HUES6 (cell line): ENCODE measurements at regions not wholly inside any gene's neighbourhood (a gene's known extent, or its start where the extent isn't known, plus 50 kb on each side); places are given as distances from the start of the nearest gene placed in this dataset.
"Not testable (repeated sequence)": the region's sequence is repeated elsewhere in the genome, so short reads cannot be mapped to it uniquely, and the experiment has no call there.

Experiments
- H3K27ac ChIP-seq: 2 replicates; pipeline ENCODE4 v1.7.0; 2013; ENCODE audit warnings: low read depth, mild to moderate bottlenecking, low read length, inconsistent platforms
- H3K27me3 ChIP-seq: 2 replicates; pipeline ENCODE4 v1.6.1; 2013; ENCODE audit warnings: low read length; ENCODE audit not compliant: control insufficient read depth, insufficient read depth
- H3K36me3 ChIP-seq: 2 replicates; pipeline ENCODE4 v1.6.1; 2013; ENCODE audit warnings: low read length; ENCODE audit not compliant: control insufficient read depth, insufficient read depth
- H3K4me1 ChIP-seq: 2 replicates; pipeline ENCODE4 v1.6.1; 2013; ENCODE audit warnings: low read length; ENCODE audit not compliant: control insufficient read depth, insufficient read depth
- H3K4me3 ChIP-seq: 2 replicates; pipeline ENCODE4 v1.5.1; 2013; ENCODE audit warnings: low read depth, low read length
- H3K9ac ChIP-seq: one replicate; pipeline ENCODE4 v1.6.1; 2013; ENCODE audit warnings: mild to moderate bottlenecking, low read length
- H3K9me3 ChIP-seq: 2 replicates; pipeline ENCODE4 v1.6.1; 2013; ENCODE audit warnings: low read depth, low read length; ENCODE audit not compliant: control insufficient read depth, insufficient read depth

- Histone ChIP-seq H3K27ac (no peak overlapping the region), H3K36me3 (no peaks in the 10 kb centered on the region), H3K4me3 (no peak overlapping the region), H3K9me3 (peaks cover 10% of the 10 kb centered on the region; the same call in 1 of the 2 replicates), H3K4me1 (no peaks in the 10 kb centered on the region), H3K9ac (no peak overlapping the region), H3K27me3 (no peaks in the 10 kb centered on the region)
These were observed 414.9 kb downstream of the KCNJ2 start for GRCh38 chr17:70584255-70584654.

- H3K27me3 ChIP-seq, result no peaks in the 10 kb centered on the region
- no peak overlapping the region for H3K9ac ChIP-seq
- H3K36me3 ChIP-seq, result no peaks in the 10 kb centered on the region
- no peak overlapping the region for H3K4me3 ChIP-seq
- no peaks in the 10 kb centered on the region for H3K4me1 ChIP-seq
- peaks cover 10% of the 10 kb centered on the region; the same call in 1 of the 2 replicates for H3K9me3 ChIP-seq
- H3K27ac ChIP-seq, result no peak overlapping the region
These were observed 418.7 kb downstream of the KCNJ2 start for GRCh38 chr17:70588003-70588402.

- Histone ChIP-seq H3K9me3 (no peaks in the 10 kb centered on the region), H3K9ac (no peak overlapping the region), H3K4me3 (no peak overlapping the region), H3K27ac (no peak overlapping the region), H3K4me1 (no peaks in the 10 kb centered on the region), H3K27me3 (no peaks in the 10 kb centered on the region), H3K36me3 (no peaks in the 10 kb centered on the region)
These were observed 428.4 kb downstream of the KCNJ2 start for GRCh38 chr17:70597774-70598173.

- no peaks in the 10 kb centered on the region for H3K4me1 ChIP-seq
These were observed 429.9 kb downstream of the KCNJ2 start for GRCh38 chr17:70599198-70599597.

GRCh38 chr17:70599945-70600344 lies 430.6 kb downstream of the KCNJ2 start:
- H3K9me3 ChIP-seq, H3K27me3 ChIP-seq, H3K36me3 ChIP-seq, H3K27ac ChIP-seq, H3K4me3 ChIP-seq, H3K9ac ChIP-seq, H3K4me1 ChIP-seq: not testable (repeated sequence)

More at GRCh38 chr17:70599198-70599597, 429.9 kb downstream of the KCNJ2 start:
- Histone ChIP-seq H3K9me3 (no peaks in the 10 kb centered on the region), H3K27ac (no peak overlapping the region), H3K27me3 (no peaks in the 10 kb centered on the region), H3K9ac (no peak overlapping the region), H3K36me3 (no peaks in the 10 kb centered on the region), H3K4me3 (no peak overlapping the region)

GRCh38 chr17:70603226-70603625 lies 433.9 kb downstream of the KCNJ2 start:
- H3K27me3 ChIP-seq, result no peaks in the 10 kb centered on the region
- H3K4me1 ChIP-seq, result peaks cover under 1% of the 10 kb centered on the region; the same call in 1 of the 2 replicates
- H3K27ac ChIP-seq, result no peak overlapping the region
- H3K9me3 ChIP-seq, result no peaks in the 10 kb centered on the region
- H3K4me3 ChIP-seq, result no peak overlapping the region
- no peak overlapping the region for H3K9ac ChIP-seq
- no peaks in the 10 kb centered on the region for H3K36me3 ChIP-seq

GRCh38 chr17:70604854-70605253 lies 435.5 kb downstream of the KCNJ2 start:
- H3K36me3 ChIP-seq, result no peaks in the 10 kb centered on the region

GRCh38 chr17:70606086-70606485 lies 436.8 kb downstream of the KCNJ2 start:
- Histone ChIP-seq H3K9ac (no peak overlapping the region), H3K9me3 (no peaks in the 10 kb centered on the region), H3K4me1 (peaks cover 6% of the 10 kb centered on the region; the same call in 1 of the 2 replicates), H3K4me3 (no peak overlapping the region), H3K27me3 (no peaks in the 10 kb centered on the region), H3K36me3 (no peaks in the 10 kb centered on the region), H3K27ac (no peak overlapping the region)

More at GRCh38 chr17:70604854-70605253, 435.5 kb downstream of the KCNJ2 start:
- no peaks in the 10 kb centered on the region for H3K9me3 ChIP-seq
- H3K27ac ChIP-seq, result no peak overlapping the region
- peaks cover 6% of the 10 kb centered on the region; the same call in 1 of the 2 replicates for H3K4me1 ChIP-seq
- H3K27me3 ChIP-seq, result no peaks in the 10 kb centered on the region
- H3K4me3 ChIP-seq, result no peak overlapping the region
- H3K9ac ChIP-seq, result no peak overlapping the region

- Histone ChIP-seq H3K4me3 (no peak overlapping the region), H3K27ac (no peak overlapping the region), H3K9ac (no peak overlapping the region), H3K36me3 (no peaks in the 10 kb centered on the region), H3K4me1 (peaks cover 6% of the 10 kb centered on the region; the same call in 1 of the 2 replicates), H3K9me3 (no peaks in the 10 kb centered on the region), H3K27me3 (no peaks in the 10 kb centered on the region)
These were observed 438.9 kb downstream of the KCNJ2 start for GRCh38 chr17:70608193-70608592.

- Histone ChIP-seq H3K27ac (no peak overlapping the region), H3K36me3 (no peaks in the 10 kb centered on the region), H3K4me1 (peaks cover 6% of the 10 kb centered on the region; the same call in 1 of the 2 replicates), H3K9ac (no peak overlapping the region), H3K4me3 (no peak overlapping the region), H3K27me3 (no peaks in the 10 kb centered on the region), H3K9me3 (no peaks in the 10 kb centered on the region)
These were observed 439.6 kb downstream of the KCNJ2 start for GRCh38 chr17:70608957-70609356.

GRCh38 chr17:70609566-70609965 lies 440.2 kb downstream of the KCNJ2 start:
- Histone ChIP-seq H3K4me3 (no peak overlapping the region), H3K27ac (no peak overlapping the region), H3K27me3 (no peaks in the 10 kb centered on the region), H3K9me3 (no peaks in the 10 kb centered on the region), H3K36me3 (no peaks in the 10 kb centered on the region), H3K9ac (no peak overlapping the region), H3K4me1 (peaks cover 6% of the 10 kb centered on the region; the same call in 1 of the 2 replicates)

GRCh38 chr17:70610161-70610560 lies 440.8 kb downstream of the KCNJ2 start:
- Histone ChIP-seq H3K4me1 (peaks cover 6% of the 10 kb centered on the region; the same call in 1 of the 2 replicates), H3K9ac (no peak overlapping the region), H3K9me3 (no peaks in the 10 kb centered on the region), H3K27me3 (no peaks in the 10 kb centered on the region), H3K27ac (no peak overlapping the region), H3K36me3 (no peaks in the 10 kb centered on the region), H3K4me3 (no peak overlapping the region)
